GM12873 (cell line): ENCODE measurements at regions not wholly inside any gene's neighbourhood (a gene's known extent, or its start where the extent isn't known, plus 50 kb on each side); places are given as distances from the start of the nearest gene placed in this dataset.

Experiments used
- TF ChIP-seq, protein P1 (sequence below): IDR thresholded peaks from 2 replicates; pipeline ENCODE4 v1.5.1; 2012; ENCODE audit warnings: low read depth, mild to moderate bottlenecking, moderate library complexity, low read length, control low read depth; ENCODE audit not compliant: insufficient read depth; ENCODE audit errors: missing control alignments

DNA sequence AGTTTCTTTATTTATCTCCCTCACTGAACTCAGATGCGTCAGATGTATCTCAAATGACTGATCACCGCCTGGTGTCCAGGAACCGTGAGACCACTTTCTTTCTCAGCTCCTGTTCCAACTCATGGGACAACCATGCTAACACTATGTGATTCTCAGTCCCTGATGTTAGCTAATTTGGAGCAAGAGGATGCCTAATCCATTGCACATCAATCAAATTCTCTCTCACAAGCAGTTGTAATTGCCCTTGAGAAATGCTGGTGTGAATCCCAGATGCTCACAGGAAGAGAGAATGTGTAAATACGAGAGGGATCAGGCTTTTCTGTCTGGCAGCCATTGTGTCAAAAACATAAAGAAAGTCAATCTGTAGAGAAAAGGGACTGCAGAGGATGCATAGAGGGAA is 134.9 kb downstream of the WSCD1 start:
- TF ChIP-seq, protein P1, sequence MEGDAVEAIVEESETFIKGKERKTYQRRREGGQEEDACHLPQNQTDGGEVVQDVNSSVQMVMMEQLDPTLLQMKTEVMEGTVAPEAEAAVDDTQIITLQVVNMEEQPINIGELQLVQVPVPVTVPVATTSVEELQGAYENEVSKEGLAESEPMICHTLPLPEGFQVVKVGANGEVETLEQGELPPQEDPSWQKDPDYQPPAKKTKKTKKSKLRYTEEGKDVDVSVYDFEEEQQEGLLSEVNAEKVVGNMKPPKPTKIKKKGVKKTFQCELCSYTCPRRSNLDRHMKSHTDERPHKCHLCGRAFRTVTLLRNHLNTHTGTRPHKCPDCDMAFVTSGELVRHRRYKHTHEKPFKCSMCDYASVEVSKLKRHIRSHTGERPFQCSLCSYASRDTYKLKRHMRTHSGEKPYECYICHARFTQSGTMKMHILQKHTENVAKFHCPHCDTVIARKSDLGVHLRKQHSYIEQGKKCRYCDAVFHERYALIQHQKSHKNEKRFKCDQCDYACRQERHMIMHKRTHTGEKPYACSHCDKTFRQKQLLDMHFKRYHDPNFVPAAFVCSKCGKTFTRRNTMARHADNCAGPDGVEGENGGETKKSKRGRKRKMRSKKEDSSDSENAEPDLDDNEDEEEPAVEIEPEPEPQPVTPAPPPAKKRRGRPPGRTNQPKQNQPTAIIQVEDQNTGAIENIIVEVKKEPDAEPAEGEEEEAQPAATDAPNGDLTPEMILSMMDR, result no peak

DNA sequence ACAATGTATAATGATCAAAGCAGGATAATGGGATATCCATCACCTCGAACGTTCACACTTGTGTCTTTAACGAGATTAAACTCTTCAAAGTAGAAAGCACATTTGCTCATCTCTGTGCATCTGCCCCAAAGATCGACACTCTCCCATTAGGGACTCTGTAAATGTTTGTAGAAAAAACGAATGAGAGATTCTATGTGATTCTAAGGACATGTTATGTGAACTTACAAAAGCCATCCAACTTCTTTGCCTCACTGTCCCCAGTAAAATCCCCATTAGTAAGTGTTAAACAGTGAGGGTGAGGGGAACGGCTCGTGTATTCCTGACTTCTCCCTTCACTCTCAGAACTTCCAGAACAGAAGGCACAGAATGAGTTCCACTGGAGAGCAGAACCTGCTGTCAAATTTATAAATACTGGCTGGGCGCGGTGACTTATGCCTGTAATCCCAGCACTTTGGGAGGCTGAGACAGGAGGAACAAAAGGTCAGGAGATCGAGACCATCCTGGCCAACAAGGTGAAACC is 134.1 kb downstream of the WSCD1 start:
- TF ChIP-seq, protein P1, result no peak

DNA sequence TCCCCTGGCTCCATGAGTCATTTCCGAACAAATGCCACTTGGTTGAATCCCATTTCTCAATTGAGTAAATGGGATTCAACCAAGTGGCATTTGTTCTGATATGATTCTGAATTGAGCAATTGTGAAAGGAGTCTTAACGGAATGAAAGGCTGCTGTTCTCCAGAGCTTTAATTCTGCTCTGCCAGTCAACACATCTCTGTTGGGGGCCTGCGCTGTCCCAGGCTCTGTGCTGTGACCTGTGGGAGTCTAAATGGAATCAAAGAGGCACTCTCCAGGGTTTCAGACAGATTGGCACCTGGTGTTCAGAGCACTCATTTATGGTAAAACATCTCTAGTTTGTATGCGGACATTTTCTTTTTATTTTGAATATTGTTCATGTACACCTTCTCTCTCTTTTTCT is 126.2 kb downstream of the WSCD1 start:
- TF ChIP-seq, protein P1, result no peak

DNA sequence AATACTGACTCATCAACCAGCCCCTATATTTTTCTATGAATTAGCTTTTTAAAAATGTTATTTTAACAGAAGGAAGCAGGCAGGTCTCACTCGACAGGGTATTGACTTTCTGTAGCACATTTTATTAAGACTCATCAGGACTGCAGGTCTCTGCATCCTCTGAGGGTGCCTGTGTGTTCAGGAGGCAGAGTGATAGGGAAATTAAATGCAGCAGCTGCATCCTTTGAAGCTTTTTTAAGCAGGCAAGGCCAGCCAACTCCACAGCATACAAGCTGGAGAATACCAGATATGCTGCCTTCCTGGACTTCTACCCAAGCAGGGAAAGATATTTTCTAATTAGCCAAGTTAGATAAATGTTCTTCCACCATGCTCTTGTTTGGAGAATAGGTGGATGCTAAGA is 124.9 kb downstream of the WSCD1 start:
- TF ChIP-seq, protein P1, result no peak

DNA sequence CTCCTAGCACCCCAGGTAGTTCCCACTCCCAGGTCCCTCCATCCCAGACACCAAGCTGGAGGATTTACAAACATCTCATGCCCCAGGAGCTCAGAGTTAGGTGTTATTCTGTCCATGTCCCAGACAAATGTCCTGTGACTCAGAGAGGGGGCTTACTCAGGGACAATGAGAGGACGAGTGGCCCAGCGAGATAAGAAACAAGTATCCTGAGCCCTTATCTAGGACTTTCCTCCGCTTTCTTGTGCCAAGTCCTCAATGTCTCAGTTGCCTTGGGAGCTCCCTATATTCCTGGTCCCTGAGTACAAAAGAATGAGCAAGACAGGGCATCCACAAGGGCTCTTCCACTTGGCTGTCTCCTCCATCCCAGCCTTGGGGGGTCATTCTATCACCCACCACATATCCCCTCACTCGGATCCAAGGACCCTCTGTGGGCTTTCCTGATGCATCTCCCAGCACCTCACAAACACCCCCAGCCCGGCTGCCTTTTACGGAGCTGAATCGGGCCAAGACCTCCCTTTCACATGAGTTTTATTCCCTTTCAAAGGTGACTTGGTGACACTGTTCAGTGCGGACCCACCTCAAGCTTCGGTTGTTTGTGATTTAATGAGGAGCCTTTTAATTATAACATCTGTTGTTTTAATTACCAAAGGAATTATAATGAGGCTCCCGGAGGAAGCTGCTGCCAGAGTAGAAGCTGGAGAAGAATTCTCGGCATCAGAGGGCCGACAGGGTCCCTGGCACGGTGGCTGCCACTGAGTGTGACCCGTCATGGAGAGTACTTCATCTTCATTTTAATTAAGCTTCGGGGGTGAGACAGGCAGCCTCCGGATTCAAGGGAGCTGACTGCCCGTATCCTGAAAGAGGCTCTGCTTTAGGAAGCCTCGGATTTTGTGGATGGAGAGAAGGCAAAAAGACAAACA is 121.5 kb downstream of the WSCD1 start:
- TF ChIP-seq, protein P1, result no peak

DNA sequence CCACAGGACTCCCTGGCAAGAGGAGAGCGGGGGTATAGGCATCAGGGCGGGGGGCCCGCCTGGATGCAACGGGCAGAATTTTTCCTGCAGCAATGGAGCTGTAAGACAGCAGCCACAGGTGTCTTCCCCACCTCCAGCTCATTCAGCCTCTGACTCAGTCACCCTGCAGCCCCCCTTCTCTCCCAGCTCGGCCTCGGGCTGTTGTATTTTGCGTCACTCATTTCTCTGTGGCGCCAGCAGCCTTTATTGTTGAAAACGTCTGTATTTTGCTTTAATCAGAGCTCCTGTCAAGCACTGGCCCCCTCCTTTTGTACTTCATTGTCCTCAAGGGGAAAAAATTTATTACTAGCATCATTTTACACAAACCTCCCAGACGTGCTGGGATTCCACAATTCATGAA is 117.7 kb downstream of the WSCD1 start:
- TF ChIP-seq, protein P1, result no peak

DNA sequence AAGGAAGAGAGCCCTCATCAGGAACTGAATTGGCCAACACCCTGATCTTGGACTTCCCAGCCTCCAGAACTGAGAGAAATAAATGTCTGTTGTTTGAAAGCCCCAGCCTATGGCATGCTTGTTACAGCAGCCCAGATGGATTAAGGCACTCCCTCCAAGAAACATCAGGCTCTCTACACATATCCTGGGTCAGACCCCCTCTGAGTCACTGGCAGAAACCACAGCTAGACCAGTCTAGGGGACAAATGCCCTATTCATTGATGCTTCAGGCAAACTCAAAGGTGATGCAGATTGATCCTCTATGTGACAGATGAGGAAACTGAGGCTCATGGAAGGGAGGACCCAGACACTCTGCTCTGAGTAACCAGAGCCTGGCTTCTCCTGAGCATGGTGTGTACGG is 116.8 kb downstream of the WSCD1 start:
- TF ChIP-seq, protein P1, result no peak
